GM18507 (cell line): ENCODE measurements at regions not wholly inside any gene's neighbourhood (a gene's known extent, or its start where the extent isn't known, plus 50 kb on each side); places are given as distances from the start of the nearest gene placed in this dataset.
"Not testable (repeated sequence)": the region's sequence is repeated elsewhere in the genome, so short reads cannot be mapped to it uniquely, and the experiment has no call there.

Source experiments
- DNase-seq: peaks from one replicate; pipeline ENCODE4 v3.0.0; 2011; ENCODE audit warnings: low read depth; ENCODE audit not compliant: insufficient read length; ENCODE audit errors: extremely low spot score
- FAIRE-seq: peaks from 2 replicates; lab custom pipeline; 2011; peaks lifted over from hg19 to GRCh38; lab: Jason Lieb, UNC

GRCh38 chr2:48173141-48173540 is 141.3 kb upstream of the FOXN2 start:
- FAIRE-seq (no peak), DNase-seq (no peak)

GRCh38 chr2:48174503-48174902 is 140.0 kb upstream of the FOXN2 start:
- FAIRE-seq (no peak), DNase-seq (no peak)

DNA sequence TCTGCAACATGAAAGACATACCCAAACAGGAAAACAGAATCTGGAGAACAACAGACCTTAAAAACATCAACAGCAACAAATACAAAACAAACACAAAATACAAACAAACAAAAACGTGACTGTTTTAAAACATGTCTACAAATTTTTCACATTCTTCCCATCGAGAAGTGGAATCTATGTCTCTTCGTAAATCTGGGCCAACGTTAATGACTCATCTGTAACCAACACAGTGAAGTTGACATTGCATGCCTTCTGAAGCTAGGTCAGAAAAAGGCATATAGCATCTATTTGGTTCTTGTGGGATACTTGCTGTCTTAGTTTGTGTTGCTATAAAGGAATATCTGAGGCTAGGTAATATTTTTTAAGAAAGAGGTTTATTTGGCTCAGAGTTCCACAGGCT is 139.2 kb upstream of the FOXN2 start:
- no peak for FAIRE-seq
- DNase-seq: no peak

DNA sequence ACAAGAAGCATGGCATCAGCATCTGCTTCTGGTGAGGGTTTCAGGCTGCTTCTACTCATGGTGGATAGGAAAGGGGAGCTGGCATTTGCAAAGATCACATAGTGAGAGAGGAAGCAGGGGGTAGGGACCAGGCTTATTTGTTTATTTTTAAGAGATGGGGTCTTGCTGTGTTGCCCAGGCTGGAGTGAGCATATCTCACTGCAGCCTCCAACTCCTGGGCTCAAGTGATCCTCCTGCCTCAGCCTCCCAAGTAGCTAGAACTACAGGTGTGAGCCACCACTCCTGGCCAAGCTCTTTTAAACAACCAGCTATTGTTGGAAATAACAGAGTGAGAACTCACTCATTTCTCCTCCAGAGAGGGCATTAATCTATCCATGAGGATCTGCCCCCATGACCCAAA is 138.8 kb upstream of the FOXN2 start:
- no peak for FAIRE-seq

DNA sequence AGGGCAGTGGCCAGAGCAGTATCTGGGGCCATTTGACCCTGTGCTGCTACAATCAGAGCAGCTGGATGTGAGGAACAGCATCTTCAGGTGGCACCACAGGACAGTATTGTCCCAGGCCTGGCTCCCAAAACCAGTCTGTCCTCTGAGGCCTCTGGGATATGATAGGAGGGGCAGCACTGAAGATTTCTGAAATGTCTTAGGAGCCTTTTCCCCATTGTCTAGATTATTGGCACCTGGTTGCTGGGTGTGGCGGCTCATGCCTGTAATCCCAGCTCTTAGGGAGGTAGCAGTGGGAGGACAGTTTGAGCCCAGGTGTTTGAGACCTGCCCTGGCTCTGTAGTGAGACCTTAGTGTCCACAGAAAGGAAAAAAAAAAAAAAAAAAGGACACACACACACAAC is 137.6 kb upstream of the FOXN2 start:
- DNase-seq: no peak
- FAIRE-seq: no peak

More for the DNA sequence above, 138.8 kb upstream of the FOXN2 start:
- DNase-seq: no peak

DNA sequence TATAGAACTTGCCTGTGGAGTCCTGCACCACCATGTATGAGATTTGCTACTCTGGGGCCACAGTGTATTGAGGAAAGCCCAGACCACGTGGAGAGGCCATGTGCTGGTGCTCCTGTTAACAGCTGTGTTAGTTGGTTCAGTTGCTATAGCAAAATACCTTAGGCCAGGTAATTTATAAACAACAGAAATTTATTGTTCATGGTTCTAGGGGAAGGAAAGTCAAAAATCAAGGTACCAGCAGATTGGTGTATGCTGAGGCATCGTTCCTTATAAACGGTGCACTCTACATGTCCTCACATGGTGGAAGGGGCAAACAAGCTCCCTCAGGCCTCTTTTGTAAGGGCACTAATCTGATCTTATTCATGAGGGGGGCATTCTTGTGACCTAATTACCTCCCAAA is 135.9 kb upstream of the FOXN2 start:
- no peak for FAIRE-seq

GRCh38 chr2:48180557-48180956 is 133.9 kb upstream of the FOXN2 start:
- no peak for FAIRE-seq
- no peak for DNase-seq

More for the DNA sequence above, 135.9 kb upstream of the FOXN2 start:
- DNase-seq: no peak

DNA sequence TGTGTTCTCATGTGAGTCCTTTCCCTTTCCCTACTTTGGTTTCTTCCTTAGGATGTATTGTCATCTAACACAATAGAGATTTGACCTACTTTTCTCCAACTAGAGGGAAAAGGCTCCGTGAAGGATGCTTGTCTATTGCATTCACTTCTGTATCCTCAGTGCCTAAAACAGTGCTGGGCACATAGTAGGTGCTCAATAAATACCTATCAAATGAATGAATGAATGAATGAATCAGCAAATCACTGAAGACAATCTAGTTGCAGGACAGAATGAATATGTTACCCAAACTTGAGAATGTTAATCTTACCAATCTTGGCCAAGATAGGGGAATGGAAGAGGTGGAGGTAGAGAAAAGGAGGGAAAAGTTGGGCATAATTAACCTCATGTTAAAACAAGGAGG is 131.2 kb upstream of the FOXN2 start:
- DNase-seq: no peak
- no peak for FAIRE-seq

DNA sequence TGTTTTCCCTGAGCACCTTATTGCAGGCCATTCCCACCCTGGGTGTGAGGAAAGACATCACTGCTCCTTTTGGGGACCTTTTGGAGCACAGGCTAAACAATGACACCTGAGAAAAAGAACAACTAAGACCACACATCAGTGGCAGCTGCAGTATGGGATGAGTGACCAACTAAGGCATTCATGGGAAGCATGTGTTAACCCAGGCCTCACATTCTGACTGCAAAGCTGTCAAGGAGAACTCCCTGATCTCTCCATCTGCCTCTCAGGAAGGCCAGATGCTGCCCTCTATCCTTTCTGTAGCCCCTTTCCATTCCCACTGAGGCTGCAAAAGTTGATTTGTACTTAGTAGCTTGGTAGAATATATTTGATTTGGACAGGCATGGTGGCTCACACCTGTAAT is 130.5 kb upstream of the FOXN2 start:
- no peak for DNase-seq

DNA sequence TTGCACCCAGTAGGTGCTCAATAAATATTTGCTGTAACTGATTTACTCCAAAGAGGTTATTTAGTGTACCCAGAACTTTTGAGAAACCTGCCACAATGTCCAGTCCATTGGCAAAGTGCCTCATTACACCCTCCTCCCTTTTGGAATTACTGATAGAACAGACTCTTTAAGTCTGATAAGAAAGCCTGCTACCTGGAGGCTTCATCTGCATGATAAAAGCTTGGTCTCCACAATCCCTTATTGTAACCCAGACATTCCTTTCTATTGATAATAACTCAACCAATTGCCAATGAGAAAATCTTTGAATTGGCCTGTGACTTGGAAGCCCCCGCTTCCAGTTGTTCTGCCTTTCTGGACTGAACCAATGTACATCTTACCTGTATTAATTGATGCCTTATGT is 127.0 kb upstream of the FOXN2 start:
- DNase-seq: no peak
- no peak for FAIRE-seq

More for the DNA sequence above, 130.5 kb upstream of the FOXN2 start:
- FAIRE-seq: no peak

DNA sequence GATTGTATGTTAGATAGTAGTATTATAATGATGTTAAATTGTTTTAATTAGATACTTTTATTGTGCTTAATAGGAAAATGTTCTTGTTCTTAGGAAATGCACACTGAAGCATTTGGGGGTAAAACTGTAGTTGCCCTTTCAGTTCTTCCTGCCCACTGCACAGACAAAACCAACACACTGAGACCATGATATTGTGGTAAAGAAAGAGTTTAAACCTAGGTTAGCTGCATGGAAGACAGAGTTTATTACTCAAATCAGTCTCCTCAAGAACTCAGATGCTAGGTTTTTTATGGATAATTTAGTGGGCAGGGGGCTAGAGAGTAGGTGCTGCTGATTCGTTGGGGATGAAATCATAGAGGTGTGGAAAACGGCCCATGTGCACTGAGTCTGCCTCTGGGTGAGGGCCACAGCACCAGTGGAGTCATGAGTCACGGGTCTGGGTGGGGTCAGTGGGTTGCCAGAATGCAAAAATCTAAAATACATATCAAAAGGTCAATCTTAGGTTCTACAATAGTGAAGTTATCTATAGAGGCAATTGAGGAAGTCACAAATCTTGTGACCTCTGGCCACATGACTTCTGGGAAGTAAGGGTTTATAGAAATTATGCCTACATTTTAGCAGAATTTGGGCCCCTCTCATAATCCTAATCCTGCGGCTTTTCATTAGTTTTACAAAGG is 124.8 kb upstream of the FOXN2 start:
- FAIRE-seq (peak; percentile 60), DNase-seq (no peak)

GRCh38 chr2:48190230-48190629 is 124.3 kb upstream of the FOXN2 start:
- DNase-seq (no peak), FAIRE-seq (no peak)

- FAIRE-seq (no peak), DNase-seq (no peak)
Measured at GRCh38 chr2:48194641-48195040, 119.8 kb upstream of the FOXN2 start.

- no peak for DNase-seq
Measured at GRCh38 chr2:48195169-48195568, 119.3 kb upstream of the FOXN2 start.

GRCh38 chr2:48197618-48198017 is 116.9 kb upstream of the FOXN2 start:
- DNase-seq (no peak), FAIRE-seq (no peak)

More at GRCh38 chr2:48195169-48195568, 119.3 kb upstream of the FOXN2 start:
- no peak for FAIRE-seq

- no peak for DNase-seq
- no peak for FAIRE-seq
Measured at GRCh38 chr2:48198371-48198770, 116.1 kb upstream of the FOXN2 start.

GRCh38 chr2:48199070-48199469 is 115.4 kb upstream of the FOXN2 start:
- FAIRE-seq (no peak), DNase-seq (no peak)

- FAIRE-seq (no peak), DNase-seq (no peak)
Measured at GRCh38 chr2:48200620-48201293, 113.7 kb upstream of the FOXN2 start.

DNA sequence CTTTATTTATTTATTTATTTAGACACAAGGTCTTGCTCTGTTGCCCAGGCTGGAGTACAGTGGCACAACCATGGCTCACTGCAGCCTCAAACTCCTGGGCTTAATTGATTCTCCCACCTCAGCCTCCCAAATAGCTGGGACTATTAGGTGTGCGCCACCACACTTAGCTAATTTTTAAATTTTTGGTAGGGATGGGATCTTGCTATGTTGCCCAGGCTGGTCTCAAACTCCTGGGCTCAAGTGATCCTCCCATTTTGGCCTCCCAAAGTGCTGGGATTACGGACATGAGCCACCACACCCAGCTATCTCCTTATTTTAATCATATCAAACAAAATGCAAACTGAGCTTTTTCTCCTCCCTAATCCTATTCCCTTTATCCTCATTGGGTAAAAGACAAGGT is 113.0 kb upstream of the FOXN2 start:
- DNase-seq, FAIRE-seq: not testable (repeated sequence)

DNA sequence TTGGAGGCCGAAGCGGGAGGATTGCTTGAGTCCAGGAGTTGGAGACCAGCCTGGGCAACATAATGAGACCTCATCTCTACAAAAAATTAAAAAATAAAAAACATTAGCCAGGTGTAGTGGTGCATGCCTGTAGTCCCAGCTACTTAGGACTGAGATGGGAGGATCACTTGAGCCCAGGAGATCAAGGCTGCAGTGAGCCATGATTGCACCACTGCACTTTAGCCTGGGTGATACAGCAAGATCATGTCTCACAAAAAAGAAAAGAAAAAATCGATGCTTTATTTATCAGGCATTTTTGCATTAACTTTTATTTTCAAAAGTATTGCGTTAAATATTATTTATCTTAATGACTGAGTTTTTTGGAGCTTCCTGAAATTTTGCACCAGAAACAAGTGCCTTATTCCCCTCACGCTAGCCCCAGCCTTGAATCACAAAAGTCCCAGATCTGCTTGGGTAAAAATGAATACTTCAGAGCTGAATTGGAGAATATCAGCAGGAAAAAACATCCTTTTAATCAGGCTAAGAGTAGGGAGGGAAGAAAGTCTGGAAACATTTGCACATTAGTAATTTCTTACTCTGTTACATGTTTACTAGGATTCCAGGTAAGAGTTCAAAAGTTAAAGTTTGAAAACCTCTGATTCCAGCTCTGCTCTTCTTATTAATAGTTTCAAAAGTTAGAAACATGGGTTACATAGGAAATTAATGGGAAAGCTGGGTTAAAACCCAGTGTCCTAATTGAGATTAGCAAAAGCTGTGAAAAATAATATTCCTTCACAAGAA is 111.4 kb upstream of the FOXN2 start:
- FAIRE-seq (no peak), DNase-seq (no peak)

GRCh38 chr2:48203668-48204067 is 110.8 kb upstream of the FOXN2 start:
- FAIRE-seq (no peak), DNase-seq (no peak)
